Activated CD8-positive, alpha-beta memory T cell treated with anti-CD3 and anti-CD28 coated beads, Interleukin-2, amount 50 U/mL, for 48 hours (primary cell): ENCODE measurements at regions not wholly inside any gene's neighbourhood (a gene's known extent, or its start where the extent isn't known, plus 50 kb on each side); places are given as distances from the start of the nearest gene placed in this dataset.
"Not testable (repeated sequence)": the region's sequence is repeated elsewhere in the genome, so short reads cannot be mapped to it uniquely, and the experiment has no call there.

Experiments
- DNase-seq: peaks from one replicate; pipeline ENCODE4 v3.0.0-alpha.2; 2020

DNA sequence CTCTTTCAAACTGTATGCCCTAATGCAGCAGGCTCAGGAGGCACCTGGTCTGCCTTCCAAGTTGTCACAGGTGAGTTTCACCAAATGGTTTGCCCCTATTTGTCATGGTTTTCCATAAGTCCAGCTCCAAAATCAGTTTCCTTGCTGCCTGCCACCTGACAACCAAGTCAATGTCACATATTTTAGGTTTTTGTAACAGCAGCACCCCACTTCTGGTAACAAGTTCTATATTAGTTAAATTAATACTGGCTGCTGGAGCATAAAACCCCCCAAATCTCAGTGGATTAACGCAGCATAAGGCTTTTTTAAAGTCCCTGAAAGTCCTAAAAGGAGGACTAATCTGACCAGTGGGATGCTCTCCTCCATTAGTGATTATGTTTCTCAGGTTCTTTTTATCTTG, 200.7 kb downstream of the RRAGC start:
- no peak for DNase-seq

DNA sequence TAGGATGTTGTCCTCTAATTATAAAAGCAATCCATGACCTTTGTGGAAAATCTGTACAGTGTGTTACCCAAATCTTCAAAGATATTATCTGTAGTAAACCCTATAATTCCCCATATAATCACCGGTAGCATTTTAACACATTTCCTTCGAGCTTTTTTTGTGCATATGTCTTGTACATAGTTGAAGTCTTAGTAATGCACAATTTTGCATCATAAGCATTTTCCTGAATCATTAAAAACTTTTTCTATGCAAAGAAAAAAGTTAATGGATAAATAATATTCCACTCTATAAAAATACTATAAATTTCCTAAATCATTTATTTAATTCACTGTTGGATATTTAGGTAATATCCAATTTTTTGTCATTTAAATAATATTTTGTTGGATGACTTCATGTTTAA, 201.7 kb downstream of the RRAGC start:
- DNase-seq, result no peak

DNA sequence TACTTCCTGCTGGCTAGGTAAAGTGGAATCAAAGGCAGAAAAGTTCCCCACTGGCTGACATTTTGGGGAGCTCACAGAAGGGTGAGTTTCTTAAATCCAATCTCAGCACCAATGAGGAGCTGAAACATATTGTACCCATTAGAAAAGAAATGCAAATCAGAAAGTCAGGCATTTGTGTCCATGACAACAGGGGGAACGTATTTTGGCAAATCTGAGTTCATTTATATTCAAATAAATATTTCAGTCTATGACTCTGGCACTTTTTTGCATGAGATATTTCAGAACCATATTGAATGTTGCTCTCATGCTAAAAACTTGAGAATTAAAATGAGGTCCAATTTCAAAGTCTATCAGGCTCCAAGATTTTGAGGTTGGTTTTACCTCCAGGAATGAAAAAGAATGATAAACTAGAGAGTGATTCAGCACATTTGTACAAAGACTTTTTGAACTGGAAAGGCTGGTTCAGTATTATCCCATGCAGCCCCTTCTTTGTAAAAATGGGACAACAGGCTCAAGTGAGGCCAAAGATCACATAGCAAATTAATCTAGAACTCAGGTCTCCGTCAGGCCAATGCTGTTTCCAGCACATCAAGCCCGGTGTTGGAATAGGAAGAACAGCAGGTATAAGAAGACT, 202.2 kb downstream of the RRAGC start:
- DNase-seq, result no peak

DNA sequence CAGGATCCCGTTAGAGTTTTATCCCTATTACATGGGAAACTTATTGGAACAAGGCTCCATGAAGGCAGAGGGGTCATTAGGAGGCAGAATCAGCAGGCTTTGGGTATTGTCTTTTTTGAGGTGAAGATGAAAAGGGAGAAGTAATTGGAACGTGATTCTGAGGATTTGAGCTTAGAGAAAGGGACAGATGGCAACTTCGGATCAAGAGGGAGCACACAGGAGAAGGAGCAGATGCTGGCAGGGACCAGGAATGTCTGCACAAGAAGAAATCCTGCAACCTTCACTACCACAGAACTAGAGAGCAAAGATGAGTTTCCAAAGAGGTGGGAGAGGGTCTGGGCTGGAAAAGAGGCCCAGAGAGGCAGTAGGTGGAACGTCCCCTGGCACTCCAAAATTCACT, 202.8 kb downstream of the RRAGC start:
- no peak for DNase-seq

DNA sequence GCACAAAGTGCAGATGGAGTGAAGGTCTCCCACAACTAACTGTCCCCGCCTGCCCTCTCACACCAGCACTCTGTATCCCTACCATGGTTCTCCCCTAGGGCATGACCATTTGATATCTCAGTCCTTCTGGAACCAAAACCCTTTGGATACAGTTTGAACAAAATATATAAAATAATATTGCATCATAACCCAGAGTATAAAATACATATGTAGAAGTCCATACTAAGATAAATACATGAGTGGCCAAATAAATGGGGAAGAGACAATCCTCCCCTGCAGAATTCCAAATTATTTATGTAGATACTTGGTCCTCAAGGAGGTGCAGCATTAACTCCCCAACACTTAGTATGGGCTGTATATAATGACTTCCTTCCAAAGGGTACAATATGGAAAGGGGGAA, 207.4 kb downstream of the RRAGC start:
- DNase-seq, result no peak

DNA sequence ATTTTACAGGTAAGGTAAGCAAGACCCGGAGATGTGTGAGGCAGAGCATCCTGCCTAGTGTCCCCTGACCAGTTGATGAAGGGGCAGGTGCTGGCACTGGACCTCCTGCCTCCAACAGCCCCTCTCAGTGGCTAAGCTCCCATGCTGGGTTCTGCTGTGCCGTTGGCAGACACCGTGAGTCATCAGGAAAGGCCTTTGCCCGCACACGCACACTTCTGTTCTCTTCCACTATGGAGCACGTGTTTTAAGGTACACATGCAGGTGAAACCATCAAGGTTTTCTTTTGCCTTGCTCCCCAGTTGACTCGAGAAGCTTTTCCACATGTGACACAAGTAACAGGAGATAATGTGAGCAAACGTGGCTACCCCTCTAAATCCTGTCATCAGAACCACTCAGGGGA, 207.9 kb downstream of the RRAGC start:
- no peak for DNase-seq

DNA sequence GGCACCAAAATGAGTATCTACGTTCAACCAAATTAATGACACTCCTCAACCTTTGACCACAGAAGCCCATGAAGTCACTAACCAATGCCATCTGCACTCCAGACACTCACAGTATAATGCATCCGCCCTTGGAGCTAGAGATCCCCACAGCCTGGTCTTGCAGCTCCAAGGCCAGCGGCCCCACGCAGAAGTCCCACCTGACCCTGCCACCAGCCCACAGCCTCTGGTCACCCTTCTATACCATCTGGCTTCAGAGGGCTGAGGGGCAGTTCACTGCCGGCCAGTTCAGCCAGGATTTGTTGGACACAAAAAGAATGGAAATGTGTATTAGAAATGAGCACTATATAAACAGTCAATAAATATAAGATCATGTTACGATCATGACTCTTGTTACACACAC, 211.2 kb downstream of the RRAGC start:
- no peak for DNase-seq

DNA sequence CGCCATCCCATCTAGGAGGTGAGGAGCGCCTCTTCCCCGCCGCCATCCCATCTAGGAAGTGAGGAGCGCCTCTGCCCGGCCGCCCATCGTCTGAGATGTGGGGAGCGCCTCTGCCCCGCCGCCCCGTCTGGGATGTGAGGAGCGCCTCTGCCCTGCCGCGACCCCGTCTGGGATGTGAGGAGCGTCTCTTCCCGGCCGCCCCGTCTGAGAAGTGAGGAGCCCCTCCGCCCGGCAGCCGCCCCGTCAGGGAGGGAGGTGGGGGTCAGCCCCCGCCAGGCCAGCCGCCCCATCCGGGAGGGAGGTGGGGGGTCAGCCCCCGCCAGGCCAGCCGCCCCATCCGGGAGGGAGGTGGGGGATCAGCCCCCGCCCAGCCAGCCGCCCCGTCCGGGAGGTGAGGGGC, 212.2 kb downstream of the RRAGC start:
- not testable (repeated sequence) for DNase-seq

DNA sequence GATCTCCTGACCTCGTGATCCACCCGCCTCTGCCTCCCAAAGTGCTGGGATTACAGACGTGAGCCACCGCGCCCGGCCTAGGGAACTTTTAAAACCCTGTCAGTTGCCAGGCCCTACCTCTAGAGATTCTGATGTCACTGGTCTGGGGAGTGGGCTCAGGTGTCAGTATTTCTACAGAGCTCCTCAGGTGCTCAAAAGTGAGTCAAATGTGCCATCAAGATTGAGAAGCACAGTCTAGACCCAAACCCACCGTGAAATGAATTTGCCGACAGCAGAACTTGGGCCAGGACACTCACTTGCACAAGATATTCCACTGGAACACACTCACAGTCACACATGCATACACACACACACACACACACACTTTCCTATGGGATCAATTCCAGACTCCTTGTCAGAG, 215.5 kb downstream of the RRAGC start:
- DNase-seq, result no peak

DNA sequence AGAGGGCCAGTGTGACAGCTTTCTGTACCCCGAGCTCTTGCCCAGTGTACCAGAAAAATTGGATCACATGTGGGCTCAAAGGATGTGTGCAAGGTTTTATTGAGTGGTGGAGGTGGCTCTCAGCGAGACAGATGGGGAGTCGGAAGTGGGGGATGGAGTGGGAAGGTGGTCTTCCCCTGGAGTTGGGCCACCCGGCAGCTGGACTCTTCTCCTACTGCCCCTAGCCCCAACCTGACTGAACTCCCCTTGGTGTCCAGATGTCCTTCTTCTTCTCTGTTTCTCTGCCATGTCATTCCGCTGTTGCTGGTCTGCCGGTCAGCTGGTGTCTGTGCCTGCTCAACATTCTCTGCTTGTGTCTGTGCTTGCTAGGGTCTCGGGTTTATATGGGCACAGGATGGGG, 217.9 kb downstream of the RRAGC start:
- no peak for DNase-seq

DNA sequence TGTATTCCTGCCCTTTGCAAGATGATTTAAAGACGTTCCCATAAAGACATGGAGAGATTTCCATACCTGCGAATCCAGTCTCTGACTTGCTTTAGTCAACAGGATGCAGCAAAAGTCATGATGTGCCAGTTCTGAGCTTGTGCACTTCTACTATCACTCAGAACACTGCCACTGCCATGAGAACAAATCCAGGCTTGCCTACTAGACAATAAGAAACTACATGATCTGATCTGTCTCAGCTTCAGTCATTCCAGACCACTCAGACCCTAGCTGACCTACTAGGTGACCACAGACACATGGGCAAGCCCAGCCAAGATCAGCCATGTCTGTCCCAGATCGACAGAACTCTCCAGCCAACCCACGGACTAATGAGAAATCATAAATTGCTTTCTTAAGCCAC, 219.2 kb downstream of the RRAGC start:
- DNase-seq, result no peak

DNA sequence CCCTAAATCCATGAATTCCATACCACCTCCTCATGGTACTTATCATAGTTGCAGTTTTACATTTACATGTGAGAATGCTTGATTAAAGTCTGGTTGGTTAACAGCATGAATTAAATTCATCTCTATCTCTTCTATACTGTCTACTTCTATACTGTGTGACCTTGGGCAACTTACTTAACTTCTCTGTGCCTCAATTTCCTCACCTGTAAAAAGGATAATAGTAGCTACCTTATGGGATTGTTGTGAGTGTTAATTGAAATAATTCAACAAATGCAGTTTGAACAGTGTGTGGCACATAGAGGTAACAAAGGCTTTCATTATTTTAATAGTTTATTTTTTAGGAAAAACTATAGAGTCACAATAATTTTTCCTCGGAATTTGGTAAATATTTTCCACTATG, 231.3 kb downstream of the RRAGC start:
- no peak for DNase-seq

DNA sequence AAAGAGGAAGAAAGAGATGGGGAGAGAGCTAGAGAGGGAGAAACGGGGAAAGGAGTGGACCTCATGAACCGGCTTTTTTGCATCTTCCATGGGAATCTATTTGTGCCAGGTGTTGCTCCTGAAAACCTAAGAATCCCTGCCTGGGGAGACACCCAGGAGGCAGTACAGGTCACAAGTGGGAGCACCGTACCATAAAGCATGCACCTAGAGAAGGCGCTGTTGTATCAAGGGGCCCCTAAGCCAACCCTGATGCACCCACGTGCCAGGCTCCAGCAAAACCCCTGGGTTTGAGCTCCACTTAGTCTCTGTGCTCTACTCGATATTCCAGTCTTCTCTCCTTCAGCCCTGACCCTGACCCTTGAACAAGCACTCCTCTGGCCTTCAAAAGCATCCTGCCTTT, 233.6 kb downstream of the RRAGC start:
- DNase-seq, result no peak

DNA sequence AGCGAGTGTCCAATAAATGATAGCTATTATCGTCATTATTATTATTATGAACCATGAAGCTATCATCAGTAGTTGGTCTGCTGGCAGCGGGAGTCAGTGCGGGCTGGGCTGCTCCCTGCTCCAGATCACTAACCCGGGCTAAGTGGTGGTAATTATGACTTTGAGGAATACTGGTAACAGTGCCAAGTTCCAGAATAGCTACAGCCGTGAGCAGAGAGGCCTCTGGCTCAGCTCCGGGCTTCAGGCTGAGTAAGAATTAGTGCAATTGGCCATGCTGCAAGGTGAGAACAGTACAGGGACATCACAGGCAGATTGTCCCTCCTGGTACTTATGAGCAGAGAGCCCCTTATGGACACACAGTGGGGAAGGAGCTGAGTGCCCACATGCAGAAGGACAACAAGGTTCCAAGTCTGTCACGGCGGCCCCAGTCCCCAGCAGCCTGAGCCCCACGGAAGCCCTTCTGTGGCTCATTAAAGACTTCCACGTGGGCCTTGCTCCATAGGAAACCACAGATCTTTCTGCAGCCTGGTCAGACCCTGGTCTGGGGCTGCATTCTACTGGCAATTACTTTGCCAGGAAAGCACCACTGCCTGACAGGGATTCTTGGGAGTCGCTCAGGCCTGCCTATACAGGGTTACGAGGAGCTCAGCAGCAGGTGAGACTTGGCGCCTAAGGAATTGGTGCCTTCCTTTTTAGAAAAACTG, 235.1 kb downstream of the RRAGC start:
- DNase-seq, result no peak

DNA sequence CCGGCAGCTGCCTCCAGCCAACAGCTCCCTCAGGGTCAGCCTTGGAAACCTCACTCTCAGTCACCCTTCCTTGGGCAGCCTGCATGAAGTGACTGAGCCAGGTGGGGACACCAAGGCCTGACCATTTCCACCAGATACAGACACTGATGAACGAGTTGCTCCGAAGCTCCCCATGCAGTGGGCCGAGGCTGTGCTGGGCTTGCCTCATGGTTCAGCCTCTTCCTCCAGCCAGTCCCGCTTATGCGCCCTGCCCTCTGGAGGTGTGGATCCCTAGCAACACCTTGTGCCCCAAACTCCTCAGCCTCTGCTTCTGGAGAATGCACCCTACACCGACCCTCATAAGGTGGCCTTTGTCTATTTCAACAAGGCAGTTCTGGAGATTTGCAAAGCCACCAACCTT, 236.0 kb downstream of the RRAGC start:
- no peak for DNase-seq

DNA sequence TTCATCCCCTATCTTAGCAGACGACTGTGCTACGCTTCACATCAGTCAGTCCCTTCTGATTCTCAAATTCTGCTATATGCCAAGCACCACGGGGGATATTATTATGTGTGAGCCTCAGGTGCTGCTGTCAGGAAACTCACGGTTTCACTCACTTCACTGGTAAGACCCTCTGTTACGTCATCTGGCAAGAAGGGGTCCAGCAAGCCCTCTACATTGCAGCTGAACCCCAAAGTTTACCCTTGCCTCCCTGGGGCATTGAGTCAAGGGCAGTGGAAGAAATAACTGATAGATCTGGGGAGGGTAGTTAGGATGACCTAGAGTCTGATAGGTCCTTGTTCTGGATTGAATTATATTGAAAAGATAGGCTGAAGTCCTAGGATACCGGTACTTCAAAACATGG, 237.4 kb downstream of the RRAGC start:
- DNase-seq, result no peak

DNA sequence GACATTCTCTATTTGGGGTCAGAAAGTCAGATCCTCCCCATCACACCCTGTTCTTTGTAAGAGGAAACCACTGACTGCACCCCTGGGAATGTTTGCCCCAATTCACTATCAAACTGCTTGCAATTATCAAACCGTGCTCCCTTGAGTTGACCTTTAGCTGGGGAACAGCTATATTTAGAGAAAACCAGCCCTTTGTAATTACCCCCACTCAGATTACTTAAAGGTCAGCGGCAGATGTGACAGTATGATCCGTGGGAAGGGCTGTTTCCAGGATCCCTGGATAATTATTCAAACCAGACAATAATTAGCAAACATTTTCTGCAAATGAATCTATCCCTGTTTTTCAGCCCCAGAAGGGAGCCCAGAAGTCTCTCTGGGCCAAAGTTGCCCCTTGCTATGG, 242.7 kb downstream of the RRAGC start:
- DNase-seq, result no peak

DNA sequence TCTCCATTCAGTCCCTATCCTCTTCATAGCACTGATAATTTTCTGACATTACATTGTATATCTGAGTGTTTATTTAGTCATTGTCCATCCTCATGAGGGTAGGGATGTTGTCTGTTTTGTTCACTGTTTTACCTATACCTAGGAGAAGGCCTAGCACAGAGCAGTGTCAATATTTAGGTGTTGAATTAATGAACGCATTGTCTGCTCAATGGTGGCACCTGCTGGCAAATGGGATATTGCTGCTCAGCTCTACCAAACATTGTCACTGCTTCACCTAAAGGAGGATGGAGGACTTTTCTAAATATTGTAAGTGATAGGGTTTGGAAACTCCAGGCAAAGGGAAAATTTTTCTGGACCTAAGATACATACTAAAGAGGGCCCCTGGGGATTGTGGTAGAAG, 243.9 kb downstream of the RRAGC start:
- DNase-seq, result no peak

DNA sequence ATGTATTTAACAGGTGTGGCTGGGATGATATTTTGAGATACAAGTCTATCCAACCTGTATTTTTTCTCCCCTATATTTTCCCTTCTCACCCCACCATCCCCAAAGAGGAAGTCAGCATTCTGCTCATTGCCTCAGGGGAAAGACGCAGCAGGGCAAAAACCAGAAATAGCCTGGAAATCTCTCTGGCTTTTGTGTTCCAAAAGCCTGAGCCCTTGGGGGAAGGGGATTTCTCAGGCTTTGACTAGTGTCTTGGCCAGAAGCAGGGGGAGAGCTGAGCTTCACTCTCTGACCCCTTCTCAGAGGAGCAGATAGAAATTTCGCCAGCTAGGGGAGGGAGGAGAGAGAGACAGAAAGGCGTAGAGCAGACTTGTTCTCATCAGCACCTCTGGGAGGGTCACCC, 244.7 kb downstream of the RRAGC start:
- DNase-seq, result no peak

DNA sequence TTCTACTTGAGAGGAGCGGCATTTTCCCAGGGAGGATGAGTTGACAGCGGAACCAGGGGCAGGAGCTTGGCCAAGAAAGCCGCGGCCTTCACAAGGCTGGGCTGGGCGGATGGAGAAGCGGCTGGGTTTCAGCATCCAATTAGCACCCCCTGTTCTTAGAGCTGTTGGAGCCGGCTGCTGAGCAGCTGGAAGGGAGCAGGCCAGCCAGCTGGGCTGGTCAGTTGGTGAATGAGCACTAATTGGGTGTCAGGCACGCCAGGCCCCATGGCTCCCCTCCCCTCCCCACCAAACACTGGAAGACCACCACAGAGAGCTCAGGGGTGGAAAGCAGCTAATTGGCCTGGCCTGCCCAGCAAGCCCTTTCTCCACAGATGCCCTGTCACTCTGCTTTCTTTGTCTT, 245.6 kb downstream of the RRAGC start:
- no peak for DNase-seq

DNA sequence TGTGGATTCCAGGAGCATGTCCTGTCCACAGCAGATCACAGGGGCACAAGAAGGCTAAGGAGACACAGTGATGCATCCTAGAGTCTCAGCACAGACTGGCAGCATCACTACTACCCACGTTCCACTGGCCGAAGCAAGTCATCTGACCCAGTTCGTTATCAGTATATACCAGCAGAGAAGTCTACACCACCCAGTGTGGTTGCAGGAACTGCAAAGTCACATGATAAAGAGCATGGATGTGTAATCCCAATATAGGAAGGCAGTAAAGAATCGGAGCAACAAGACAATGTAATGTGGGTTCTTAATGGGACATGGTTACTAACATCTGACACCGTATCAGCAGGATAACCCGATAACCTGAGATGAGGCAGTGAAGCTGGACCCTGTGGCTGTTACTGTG, 246.6 kb downstream of the RRAGC start:
- DNase-seq, result no peak

DNA sequence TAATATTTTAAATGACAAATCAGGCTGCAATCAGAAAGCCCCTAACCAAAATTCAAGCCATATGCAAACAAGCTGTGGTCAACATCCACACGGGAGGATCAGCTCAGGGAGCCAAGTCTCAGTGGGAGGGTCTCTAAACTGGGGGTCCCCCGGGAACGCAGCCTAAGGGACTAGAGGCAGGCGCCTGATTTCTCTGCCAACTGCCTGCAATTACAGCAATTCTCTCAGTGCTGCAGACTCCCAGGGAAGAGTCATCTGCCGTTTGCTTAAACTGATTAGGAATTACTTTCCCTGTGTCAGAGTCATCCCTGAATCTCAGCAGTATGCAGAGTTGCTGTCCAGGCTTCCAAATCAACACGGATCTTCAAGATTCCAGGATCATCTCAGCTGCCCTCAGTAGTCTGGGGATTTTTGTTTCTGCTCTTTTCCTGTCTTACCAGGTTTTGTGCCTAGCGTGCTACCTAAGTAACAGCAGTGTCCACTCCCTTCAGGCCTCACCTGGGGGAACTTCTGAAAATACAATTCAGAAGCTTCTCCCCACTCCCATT, 247.8 kb downstream of the RRAGC start:
- DNase-seq, result no peak

DNA sequence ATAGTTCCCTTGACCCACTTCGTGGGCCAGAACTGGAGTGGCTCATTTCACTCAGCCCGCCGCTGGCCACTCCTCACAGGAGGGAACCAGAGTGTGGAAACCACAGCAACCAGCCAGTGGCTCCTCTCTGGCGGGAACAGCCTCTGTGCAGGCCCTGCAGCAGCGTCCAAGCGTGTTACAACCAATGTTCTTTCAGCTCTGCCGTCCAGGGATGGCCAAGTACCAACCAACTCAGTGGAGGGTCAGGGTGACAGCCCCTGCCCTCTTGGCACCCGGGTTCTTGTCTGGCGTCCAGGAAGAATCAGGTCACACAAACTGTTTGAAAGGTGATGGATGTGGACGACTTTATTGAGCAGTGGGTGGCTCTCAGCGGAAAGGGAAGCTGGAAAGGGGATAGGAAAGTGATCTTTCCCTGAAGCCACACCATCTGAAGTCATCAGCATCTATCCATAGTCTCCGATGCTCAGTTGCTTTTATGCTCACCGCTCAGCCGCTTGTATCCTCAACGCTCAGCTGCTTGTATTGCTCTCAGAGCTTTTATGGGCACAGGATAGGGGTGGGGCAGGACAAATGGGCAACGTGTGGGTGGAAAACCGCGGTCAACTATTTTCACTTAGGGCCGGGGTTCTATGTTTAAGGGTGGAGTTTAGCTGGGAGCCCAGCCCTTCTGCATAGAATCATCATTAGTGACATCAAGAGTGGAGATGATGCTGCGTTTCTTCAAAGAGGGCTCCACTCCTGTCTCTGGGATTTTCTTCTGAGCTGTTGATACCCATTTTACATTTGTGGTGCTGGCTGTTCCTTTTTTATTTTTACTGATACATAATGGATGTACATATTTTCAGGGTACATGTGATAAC, 250.2 kb downstream of the RRAGC start:
- no peak for DNase-seq
